NCI-H1048 (cell line): ENCODE measurements at regions not wholly inside any gene's neighbourhood (a gene's known extent, or its start where the extent isn't known, plus 50 kb on each side); places are given as distances from the start of the nearest gene placed in this dataset.

Experiments used
- DNase-seq: peaks from one replicate; lab custom pipeline; 2025; lab: John Stamatoyannopoulos, UW

DNA sequence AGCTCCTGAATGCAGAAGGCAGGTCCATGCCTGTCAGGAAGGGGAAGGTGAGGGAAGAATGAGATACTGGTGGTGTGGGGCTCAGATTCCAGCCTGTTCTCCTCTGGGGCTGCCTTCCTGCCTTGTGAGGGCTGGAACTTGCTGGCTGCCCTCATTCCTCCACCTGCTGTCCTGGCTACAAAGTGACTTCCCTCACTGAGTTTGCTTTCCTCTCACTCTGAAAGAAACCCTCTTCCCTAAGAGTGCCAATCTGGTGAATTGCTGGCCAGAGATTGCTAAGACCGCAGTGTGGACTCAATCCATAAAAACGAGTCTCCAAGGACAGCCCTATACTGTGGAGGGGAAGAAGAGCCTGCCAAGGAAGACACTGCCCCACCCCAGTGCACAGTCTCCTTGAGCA is 664.4 kb upstream of the HS6ST1 start:
- no peak for DNase-seq

- DNase-seq: no peak
Observed at GRCh38 chr2:128984081-128984480, 665.4 kb upstream of the HS6ST1 start.

DNA sequence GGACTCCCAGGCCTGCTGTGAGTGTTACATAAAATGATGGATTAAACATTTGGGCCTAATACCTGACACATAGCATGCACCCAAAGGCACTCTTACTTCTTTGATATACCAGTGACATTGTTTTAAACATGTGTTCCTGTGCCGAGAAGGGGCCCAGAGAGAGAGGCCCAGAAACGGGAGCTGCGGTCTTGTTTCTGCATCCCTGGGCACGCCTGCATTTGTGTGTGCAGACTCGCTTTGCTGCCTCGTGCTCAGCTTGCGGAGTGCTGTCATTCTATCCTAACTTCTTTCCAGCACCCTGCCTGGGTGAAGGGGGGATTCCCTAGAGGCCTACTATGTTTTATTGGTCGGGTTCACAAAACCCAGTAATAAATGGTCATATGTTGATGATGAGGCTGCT is 666.2 kb upstream of the HS6ST1 start:
- no peak for DNase-seq

DNA sequence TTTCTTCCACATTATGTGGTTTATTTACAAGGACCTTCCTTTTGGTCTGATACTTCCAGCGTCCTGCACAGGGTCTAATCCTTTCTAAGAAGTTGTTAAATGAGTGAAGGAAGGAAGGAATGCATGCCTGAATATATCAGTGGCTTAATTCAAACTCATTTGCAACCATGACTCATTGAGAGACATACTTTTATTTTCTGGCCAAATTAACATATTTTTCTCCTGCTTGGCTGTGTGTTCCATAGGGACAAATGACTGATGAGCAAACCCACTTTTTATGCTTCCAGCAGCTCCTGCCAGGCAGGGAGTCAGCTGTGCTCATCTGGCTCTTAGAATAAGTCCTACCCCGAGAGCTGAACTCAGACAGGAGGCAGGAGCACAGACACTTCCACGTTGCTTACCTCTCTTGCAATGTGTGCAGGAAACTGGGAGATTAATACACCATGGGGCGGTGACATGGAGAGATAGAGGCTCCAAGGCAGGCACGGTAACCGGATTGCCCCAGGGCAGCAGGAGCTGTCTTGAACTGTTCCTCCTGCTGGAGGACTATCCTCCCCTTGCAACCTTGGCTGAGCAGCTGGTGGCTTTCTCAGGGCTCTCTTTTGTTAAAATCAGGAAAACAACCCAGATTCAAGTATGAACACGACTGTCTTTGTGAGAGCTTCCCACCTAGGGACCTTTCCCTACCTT is 667.5 kb upstream of the HS6ST1 start:
- DNase-seq: no peak

DNA sequence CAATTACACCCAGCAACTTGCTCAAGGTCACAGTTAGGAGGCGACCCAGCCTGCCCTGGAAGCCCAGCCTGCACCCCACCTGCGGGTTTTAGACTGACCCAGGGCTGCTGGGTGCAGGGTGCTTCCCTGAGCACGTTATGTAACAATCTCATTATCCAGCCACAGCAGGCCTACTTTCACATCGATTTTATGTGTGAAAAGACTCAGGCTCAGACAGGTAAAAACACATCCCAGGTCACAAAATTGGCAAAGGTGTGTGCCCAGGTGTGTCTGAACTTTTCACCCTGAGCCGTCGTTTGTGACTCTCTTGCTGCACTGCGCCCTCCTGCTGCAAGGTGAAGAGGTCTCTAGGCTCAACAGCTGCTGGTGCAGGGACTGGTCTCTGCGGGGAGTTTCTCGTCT is 668.2 kb upstream of the HS6ST1 start:
- DNase-seq: no peak

DNA sequence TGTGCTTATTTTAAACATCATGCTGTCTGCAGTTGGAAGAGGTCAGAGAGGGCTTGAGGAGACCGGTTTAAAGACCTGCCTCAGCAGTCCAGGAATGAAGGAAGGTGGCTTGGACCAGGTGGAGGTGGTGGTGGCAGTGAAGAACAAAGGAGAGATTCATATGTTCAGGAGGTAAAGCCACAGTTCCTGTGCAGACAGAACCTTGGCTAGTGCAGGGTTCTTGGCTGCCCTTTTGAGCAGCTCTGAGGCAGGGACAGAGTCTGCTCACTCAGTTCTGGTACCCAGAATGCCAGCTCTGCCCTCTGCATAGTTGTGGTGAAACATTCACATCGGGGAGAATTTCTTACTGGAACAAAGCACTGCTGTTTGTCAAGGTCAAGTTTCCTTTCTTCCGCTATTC is 669.7 kb upstream of the HS6ST1 start:
- no peak for DNase-seq

DNA sequence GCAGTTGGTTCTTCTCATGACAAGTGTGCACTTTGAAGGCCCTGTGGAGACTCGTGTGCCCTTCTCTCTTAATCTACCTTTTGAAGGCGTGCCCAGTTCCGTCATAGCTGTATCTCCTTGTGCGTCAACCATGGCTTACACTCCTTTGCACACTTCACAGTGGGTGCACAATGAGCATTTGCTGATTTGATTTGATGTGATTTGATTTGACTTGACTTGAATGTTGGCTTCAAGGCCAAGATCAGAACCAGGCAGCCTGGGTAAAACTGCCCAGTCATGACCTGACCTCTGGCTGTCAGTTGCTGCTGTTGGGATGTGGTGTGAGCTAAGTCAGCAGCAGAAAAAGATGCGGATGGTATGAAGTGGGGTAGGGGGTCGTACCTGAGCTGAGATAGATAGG is 670.3 kb upstream of the HS6ST1 start:
- no peak for DNase-seq

GRCh38 chr2:128995086-128995485 is 676.4 kb upstream of the HS6ST1 start:
- DNase-seq: no peak

DNA sequence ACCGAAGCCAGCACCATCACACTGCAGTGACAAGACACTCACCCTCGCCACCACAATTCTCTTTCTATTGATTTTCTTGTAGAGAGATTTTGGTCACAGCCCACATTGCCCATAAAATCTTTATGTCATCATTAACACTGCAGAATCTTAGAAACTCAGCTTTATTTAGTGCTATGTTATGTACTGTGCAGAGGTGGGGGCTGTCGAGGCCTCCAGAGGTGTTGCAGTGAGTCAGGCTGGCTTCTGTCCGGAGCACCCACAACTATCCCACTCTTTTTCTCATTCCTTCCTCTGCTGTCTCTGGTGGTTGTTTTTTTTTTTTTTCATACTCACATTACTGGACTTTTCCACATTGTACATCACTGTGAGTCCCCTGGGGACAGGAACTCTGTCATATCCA is 677.4 kb upstream of the HS6ST1 start:
- no peak for DNase-seq

GRCh38 chr2:128997166-128997866 is 678.6 kb upstream of the HS6ST1 start:
- no peak for DNase-seq

- no peak for DNase-seq
Observed at GRCh38 chr2:129001926-129002325, 683.3 kb upstream of the HS6ST1 start.

- DNase-seq: no peak
Observed at GRCh38 chr2:129002751-129003150, 684.1 kb upstream of the HS6ST1 start.

DNA sequence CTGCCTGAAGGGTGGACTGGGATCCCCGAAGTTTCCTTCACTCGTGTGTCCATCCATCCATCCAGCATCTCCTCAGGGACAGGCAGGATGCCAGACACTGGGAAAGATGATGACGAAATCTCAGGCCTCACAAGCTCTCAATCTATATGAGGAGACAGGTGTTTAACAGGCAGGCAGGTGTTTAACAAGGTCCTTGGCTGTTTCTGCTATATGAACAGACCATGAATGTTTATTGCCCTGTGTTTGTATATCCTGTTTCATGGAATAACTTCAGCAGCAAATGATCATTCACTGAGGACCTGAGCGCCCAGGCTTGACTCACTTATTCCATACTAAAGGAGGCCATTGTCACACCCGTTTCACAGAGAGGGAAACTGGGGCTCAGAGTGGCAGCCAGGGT is 685.8 kb upstream of the HS6ST1 start:
- DNase-seq: no peak

DNA sequence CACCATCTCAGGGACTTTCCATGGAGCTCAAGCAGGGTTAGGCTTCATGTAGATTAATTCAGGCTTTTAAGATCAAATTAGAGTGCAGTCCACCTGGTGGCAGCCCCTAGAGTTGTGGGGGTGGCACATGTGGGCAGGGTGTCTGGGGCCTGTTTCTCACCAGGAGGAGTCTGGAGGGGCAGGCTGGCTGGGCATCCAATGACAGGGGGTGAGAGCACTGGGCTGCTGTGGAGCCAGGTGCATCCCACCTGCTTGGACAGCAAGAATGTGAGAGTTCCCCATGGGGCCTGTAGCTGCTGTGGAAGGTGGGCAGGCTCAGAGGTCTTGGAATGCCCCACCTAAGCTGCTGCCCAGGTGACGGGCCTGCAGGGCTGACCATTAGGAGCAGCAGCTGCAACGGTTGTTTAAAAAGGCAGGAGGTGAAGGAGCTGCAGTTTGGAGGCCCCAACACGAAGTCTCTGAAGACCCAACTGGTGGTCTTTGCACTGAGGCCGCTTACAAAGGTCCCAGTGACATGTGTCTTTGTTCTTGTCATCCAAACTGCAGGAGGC is 686.3 kb upstream of the HS6ST1 start:
- DNase-seq: no peak

DNA sequence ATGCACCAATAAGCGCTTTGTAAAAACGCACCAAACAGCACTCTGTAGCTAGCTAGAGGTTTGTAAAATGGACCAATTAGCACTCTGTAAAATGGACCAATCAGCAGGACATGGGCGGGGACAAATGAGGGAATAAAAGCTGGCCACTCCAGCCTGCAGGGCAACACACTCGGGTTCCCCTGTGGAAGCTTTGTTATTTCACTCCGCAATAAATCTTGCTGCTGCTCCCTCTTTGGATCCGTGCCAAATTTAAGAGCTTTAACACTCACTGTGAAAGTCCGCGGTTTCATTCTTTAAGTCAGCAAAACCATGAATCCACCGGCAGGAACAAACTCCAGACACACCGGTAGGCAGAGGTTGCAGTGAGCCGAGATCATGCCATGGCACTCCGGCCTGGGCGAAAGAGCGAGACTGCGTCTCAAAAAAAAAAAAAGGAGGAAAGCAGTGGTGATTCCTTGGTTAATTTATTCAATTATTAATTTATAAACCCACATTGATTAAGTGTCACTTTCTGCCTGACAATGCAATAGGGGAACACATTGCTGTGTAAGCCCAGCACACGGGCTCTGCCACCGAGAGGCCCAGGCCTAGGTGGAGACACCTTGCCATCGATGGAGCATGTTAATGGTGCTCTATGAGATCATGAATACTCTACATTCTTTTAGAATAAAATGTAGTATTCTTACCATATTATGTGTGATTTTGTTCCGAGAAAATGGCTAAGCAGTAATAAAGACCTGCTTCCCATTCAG is 687.6 kb upstream of the HS6ST1 start:
- no peak for DNase-seq

DNA sequence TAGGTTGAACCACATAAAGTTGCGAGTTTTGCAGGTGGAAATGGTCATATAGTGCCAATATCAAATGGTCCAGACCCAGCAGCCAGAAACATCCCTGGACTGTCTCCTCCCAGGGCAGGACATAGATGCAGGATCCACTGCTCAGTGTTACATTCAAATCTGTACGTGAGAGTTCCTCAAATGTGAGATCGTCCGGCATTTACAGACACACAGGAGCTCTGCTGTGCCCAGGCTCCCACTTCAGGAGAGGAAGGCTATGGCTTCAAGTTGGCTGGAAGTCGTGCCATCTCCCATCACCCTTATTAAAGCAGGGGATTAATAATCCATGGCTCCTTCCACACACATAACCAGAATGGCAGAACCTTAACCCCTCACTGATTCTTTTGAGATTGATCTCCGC is 688.2 kb upstream of the HS6ST1 start:
- DNase-seq: no peak

GRCh38 chr2:129008055-129008880 is 689.6 kb upstream of the HS6ST1 start:
- no peak for DNase-seq

- DNase-seq: no peak
Observed at GRCh38 chr2:129008881-129009554, 690.4 kb upstream of the HS6ST1 start.

DNA sequence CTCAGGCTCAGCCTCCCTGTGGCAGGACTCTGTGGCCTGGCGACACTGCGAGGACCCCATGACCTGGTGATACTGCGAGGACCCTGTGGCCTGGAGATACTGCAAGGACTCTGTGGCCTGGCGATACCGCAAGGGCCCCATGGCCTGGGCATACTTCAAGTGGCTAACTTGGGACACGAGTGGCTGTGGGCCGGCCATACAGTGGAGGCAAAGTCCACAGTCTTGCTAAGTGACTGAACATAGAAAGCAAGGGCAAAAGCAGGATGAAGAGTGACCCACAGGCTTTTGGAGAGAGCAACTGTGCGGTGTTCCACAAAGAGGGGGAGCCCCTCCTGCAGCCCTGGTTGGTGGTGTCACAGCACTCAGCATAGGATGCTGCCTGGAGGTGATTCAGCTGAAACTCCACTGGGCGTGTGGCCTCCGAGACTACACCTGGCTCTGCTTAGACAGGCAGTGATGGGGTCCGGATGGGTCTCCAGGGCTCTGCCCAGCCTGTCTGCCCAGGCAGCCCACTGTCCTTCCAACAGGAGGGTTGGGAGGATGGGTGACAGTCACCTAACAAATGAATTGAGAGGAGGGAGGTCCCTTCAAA is 691.0 kb upstream of the HS6ST1 start:
- DNase-seq: no peak

GRCh38 chr2:129010262-129010661 is 691.6 kb upstream of the HS6ST1 start:
- DNase-seq: no peak

DNA sequence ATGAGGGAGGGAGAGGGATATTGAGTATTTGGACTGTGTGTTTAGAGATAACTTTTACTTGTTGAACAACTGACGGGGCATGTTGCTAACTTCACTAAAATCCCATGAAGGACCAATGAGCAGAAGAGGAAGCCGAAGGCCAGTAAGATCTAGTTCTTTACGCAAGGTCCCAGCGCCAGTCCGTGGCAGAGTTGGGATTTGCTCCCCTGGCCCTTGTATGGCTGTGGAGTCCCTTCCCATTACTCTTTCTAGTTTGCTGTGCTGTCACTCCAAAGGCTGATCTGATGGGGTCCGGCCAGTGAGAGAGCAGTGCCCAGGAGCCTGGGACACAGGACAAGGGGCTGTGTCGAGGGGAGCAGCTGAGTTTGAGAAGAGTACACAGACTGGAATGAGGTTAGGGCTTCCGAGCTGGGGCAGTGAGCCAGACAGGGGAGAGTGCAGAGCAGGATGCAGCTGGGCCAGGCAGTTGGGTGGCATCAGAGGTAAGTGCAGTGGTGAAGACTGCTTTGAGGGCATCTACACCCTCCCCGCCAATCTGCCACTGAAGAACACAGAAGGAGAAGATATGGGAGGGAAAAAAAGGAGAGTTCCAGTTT is 692.9 kb upstream of the HS6ST1 start:
- no peak for DNase-seq
